Embryonic facial prominence (tissue), 1 donor: ENCODE measurements at regions not wholly inside any gene's neighbourhood (a gene's known extent, or its start where the extent isn't known, plus 50 kb on each side); places are given as distances from the start of the nearest gene placed in this dataset.
"Not testable (repeated sequence)": the region's sequence is repeated elsewhere in the genome, so short reads cannot be mapped to it uniquely, and the experiment has no call there.

Experiments
- DNase-seq: peaks from one replicate; pipeline ENCODE4 v3.0.0-alpha.2; 2016; ENCODE audit errors: extremely low spot score

- DNase-seq, result no peak
Observed at GRCh38 chr14:38973083-38973700, 129.8 kb downstream of the SEC23A start.

GRCh38 chr14:38972511-38972910 lies 130.5 kb downstream of the SEC23A start:
- DNase-seq, result no peak

GRCh38 chr14:38971258-38971921 lies 131.6 kb downstream of the SEC23A start:
- DNase-seq, result no peak

GRCh38 chr14:38964630-38965029 lies 138.4 kb downstream of the SEC23A start:
- no peak for DNase-seq

GRCh38 chr14:38960946-38961531 lies 142.0 kb downstream of the SEC23A start:
- no peak for DNase-seq

GRCh38 chr14:38959021-38959420 lies 144.0 kb downstream of the SEC23A start:
- DNase-seq, result no peak

GRCh38 chr14:38958589-38958988 lies 144.4 kb downstream of the SEC23A start:
- no peak for DNase-seq

- no peak for DNase-seq
Observed at GRCh38 chr14:38951451-38951850, 151.6 kb downstream of the SEC23A start.

- no peak for DNase-seq
Observed at GRCh38 chr14:38950676-38951075, 152.4 kb downstream of the SEC23A start.

- DNase-seq, result no peak
Observed at GRCh38 chr14:38948576-38948975, 154.5 kb downstream of the SEC23A start.

GRCh38 chr14:38948171-38948570 lies 154.9 kb downstream of the SEC23A start:
- no peak for DNase-seq

GRCh38 chr14:38947343-38947742 lies 155.7 kb downstream of the SEC23A start:
- DNase-seq, result no peak

- no peak for DNase-seq
Observed at GRCh38 chr14:38944691-38945090, 158.3 kb downstream of the SEC23A start.

- no peak for DNase-seq
Observed at GRCh38 chr14:38941488-38941887, 161.5 kb downstream of the SEC23A start.

- DNase-seq, result not testable (repeated sequence)
Observed at GRCh38 chr14:38932653-38933000, 170.4 kb downstream of the SEC23A start.

GRCh38 chr14:38931969-38932652 lies 170.9 kb downstream of the SEC23A start:
- DNase-seq, result no peak

- no peak for DNase-seq
Observed at GRCh38 chr14:38930898-38931297, 172.1 kb downstream of the SEC23A start.

GRCh38 chr14:38930022-38930421 lies 173.0 kb downstream of the SEC23A start:
- no peak for DNase-seq

- DNase-seq, result no peak
Observed at GRCh38 chr14:38929416-38929815, 173.6 kb downstream of the SEC23A start.

- not testable (repeated sequence) for DNase-seq
Observed at GRCh38 chr14:38921893-38922292, 181.1 kb downstream of the SEC23A start.

- no peak for DNase-seq
Observed at GRCh38 chr14:38915125-38915524, 187.9 kb downstream of the SEC23A start.

GRCh38 chr14:38910092-38910491 lies 192.9 kb downstream of the SEC23A start:
- no peak for DNase-seq

- no peak for DNase-seq
Observed at GRCh38 chr14:38904959-38905358, 198.1 kb downstream of the SEC23A start.
